ENCODE measurements at regions not wholly inside any gene's neighbourhood (a gene's known extent, or its start where the extent isn't known, plus 50 kb on each side); places are given as distances from the start of the nearest gene placed in this dataset.

DNA sequence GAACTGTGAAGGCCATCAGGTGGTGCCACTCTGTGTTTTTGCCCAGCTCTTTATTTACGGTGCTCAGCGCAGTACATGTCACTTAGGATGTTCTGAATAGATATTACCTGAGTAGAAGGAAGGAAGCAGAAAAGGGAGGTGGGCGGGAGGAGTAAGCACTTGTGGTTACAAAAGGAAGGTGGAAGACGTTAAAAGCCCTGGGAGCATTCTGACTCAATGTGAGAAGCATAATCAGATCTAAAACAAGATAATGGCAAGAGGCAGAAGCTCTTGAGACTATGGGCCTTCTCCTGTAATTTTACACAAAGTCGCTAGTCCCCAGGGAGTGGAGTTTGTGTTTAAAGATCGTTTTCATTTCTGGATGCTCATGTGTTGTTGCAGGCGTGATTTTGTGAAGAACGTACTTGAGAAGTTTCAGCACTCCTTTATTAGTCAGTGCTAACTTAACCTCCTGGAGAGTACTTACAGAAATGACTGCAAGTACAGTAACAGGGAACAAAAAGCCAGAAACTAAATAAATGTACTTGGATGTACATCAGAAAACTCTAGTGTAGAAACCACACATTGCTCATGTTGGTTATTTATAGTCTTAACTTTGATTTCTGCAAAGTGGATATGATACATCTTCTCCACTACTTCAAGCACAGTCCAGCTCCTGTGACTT lies 1523.5 kb downstream of the AACS start:
- 0 out of 2 replicates have a peak, but pooled peaks cover 6% of the 10 kb centered on the region for H3K9me3 ChIP-seq (replicated peaks)
- no peak overlapping the region for H3K27ac ChIP-seq
- no peak overlapping the region for H3K4me3 ChIP-seq
- no peaks in the 10 kb centered on the region for H3K36me3 ChIP-seq
- no peak for DNase-seq (ENCODE audit: low read depth in 1 of 2, low spot score in 2 of 2)
- no peaks in the 10 kb centered on the region for H3K27me3 ChIP-seq (replicated peaks)
- no peaks in the 10 kb centered on the region for H3K4me1 ChIP-seq (replicated peaks)

DNA sequence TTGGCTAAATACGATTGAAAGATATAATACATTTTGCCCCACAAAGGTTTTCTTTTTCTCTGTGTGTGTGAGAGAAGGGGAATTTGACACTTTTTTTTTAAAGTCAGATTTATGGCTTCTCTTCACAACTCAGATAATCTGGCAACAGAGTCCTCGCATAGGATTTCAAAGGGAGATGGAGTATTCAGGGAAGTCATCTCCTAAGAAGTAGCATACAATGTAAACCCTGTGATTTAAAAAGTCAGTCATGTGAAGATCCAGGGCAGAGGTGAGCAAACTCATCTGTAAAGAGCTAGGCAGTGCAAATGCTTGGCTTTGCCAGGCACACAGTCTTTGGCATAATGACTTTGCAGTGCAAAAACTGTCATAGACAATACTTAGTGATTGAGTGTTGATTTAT lies 1526.3 kb downstream of the AACS start:
- no peak overlapping the region for H3K27ac ChIP-seq
- no peak overlapping the region for H3K4me3 ChIP-seq
- no peaks in the 10 kb centered on the region for H3K36me3 ChIP-seq

GRCh38 chr12:126601184-126602170 lies 1536.2 kb downstream of the AACS start:
- Histone ChIP-seq H3K27me3 (replicated peaks) (no peaks in the 10 kb centered on the region), H3K4me1 (replicated peaks) (no peaks in the 10 kb centered on the region), H3K4me3 (no peak overlapping the region), H3K9me3 (replicated peaks) (0 out of 2 replicates have a peak, but pooled peaks cover 4% of the 10 kb centered on the region), H3K36me3 (no peaks in the 10 kb centered on the region), H3K27ac (no peak overlapping the region)
- no peak for DNase-seq (ENCODE audit: low read depth in 1 of 2, low spot score in 2 of 2)

More for the DNA sequence above, 1526.3 kb downstream of the AACS start:
- DNase-seq (ENCODE audit: low read depth in 1 of 2, low spot score in 2 of 2) = no peak
- Histone ChIP-seq H3K27me3 (replicated peaks) (no peaks in the 10 kb centered on the region), H3K4me1 (replicated peaks) (no peaks in the 10 kb centered on the region), H3K9me3 (replicated peaks) (0 out of 2 replicates have a peak, but pooled peaks cover under 1% of the 10 kb centered on the region)

GRCh38 chr12:126602612-126603011 lies 1537.4 kb downstream of the AACS start:
- Histone ChIP-seq H3K27ac (no peak overlapping the region), H3K4me3 (no peak overlapping the region), H3K4me1 (replicated peaks) (no peaks in the 10 kb centered on the region), H3K27me3 (replicated peaks) (no peaks in the 10 kb centered on the region), H3K9me3 (replicated peaks) (0 out of 2 replicates have a peak, but pooled peaks cover 4% of the 10 kb centered on the region), H3K36me3 (no peaks in the 10 kb centered on the region)
- DNase-seq (ENCODE audit: low read depth in 1 of 2, low spot score in 2 of 2) = no peak

DNA sequence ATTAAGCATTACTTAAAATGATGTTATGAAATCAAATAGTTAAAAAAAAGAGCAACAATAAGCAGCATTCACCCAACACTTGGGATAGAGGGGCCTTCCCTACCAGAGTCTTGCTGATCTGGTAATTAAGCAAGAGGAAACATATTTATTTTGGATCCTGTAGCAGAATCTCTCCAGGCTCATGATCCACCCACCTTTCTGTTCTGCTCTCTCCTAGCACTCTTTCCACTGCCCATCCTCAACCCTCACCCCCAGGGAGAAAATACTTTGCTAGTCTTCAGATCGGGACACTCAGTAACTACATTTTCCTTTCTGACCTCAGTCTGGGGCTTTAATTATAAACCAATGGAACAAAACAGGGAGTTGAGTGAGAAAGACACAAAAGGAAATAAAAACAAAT lies 1541.9 kb downstream of the AACS start:
- no peaks in the 10 kb centered on the region for H3K4me1 ChIP-seq (replicated peaks)

DNA sequence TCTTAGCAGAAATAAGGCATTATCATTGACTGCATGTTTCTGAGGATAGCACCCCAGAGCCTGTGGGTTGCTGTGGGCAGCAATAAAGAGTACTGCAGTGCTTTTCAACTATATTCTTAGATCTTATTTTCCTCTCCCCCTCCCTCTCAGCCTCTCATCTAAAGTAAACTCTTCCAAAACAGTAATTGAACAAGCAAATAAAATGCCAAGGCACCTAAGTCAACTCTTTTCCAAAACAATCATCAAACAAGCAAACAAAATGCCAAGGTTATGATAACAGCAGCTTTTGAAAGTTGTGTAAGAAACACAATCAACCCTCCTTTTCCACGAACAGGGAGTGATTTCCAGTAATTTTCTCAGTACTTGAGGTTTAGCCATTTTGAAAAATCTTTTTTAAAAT lies 1542.6 kb downstream of the AACS start:
- H3K9me3 ChIP-seq (replicated peaks) = 0 out of 2 replicates have a peak, but pooled peaks cover 2% of the 10 kb centered on the region
- no peak overlapping the region for H3K27ac ChIP-seq
- no peaks in the 10 kb centered on the region for H3K36me3 ChIP-seq
- no peaks in the 10 kb centered on the region for H3K27me3 ChIP-seq (replicated peaks)
- H3K4me1 ChIP-seq (replicated peaks) = no peaks in the 10 kb centered on the region
- no peak for DNase-seq (ENCODE audit: low read depth in 1 of 2, low spot score in 2 of 2)
- H3K4me3 ChIP-seq = no peak overlapping the region

More for the DNA sequence above, 1541.9 kb downstream of the AACS start:
- Histone ChIP-seq H3K27me3 (replicated peaks) (no peaks in the 10 kb centered on the region), H3K4me3 (no peak overlapping the region), H3K36me3 (no peaks in the 10 kb centered on the region), H3K27ac (no peak overlapping the region), H3K9me3 (replicated peaks) (0 out of 2 replicates have a peak, but pooled peaks cover 2% of the 10 kb centered on the region)
- DNase-seq (ENCODE audit: low read depth in 1 of 2, low spot score in 2 of 2) = no peak

- Histone ChIP-seq H3K36me3 (no peaks in the 10 kb centered on the region), H3K9me3 (replicated peaks) (peaks cover 2% of the 10 kb centered on the region; the same call in 1 of the 2 replicates), H3K27me3 (replicated peaks) (no peaks in the 10 kb centered on the region), H3K4me1 (replicated peaks) (no peaks in the 10 kb centered on the region), H3K27ac (no peak overlapping the region), H3K4me3 (no peak overlapping the region)
- DNase-seq (ENCODE audit: low read depth in 1 of 2, low spot score in 2 of 2) = no peak
Measured at GRCh38 chr12:126608607-126609175, 1543.5 kb downstream of the AACS start.

DNA sequence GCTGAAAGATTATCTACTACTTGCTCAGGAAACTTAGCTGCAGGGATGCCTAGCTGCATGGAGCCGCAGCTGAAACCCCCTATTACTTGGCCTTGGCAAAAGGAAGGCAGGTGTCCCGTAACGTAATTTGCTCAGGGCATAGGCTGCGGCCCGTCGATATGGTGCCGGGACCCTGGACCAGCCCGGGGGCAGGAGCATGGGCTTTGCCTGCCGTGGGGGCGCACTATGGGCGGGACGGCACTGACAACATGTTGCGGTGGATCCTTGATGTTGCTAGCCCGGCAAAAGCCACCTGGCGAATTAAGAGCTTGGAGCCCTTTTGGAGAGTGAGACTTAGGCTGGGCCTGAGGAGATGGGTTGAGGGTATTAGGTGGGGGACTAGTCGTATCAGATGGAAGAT lies 1551.2 kb downstream of the AACS start:
- no peaks in the 10 kb centered on the region for H3K27me3 ChIP-seq (replicated peaks)
- no peaks in the 10 kb centered on the region; the same call in 1 of the 2 replicates for H3K9me3 ChIP-seq (replicated peaks)
- no peaks in the 10 kb centered on the region for H3K36me3 ChIP-seq
- no peaks in the 10 kb centered on the region for H3K4me1 ChIP-seq (replicated peaks)
- no peak for DNase-seq (ENCODE audit: low read depth in 1 of 2, low spot score in 2 of 2)
- H3K4me3 ChIP-seq = no peak overlapping the region
- H3K27ac ChIP-seq = no peak overlapping the region

DNA sequence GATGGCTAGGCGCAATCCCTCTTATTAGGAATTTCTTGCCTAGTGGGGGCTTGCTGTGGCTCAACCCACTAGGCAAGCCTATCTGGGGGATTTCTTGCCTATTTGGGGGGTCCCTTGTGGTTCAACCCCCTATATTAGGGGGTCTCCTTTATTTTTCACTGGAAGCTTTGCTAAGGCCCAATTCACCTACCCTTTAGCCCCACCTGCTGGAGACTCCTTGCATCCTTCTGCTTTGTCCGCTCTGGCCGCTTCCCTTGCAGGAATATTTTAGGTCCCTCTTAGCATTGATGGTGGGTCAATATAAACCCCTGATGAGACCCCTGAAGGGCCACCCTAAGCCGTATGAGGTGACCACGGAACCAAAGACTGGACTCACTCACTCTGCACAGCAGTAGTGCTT lies 1552.1 kb downstream of the AACS start:
- Histone ChIP-seq H3K9me3 (replicated peaks) (no peaks in the 10 kb centered on the region; the same call in 1 of the 2 replicates), H3K36me3 (no peaks in the 10 kb centered on the region), H3K4me1 (replicated peaks) (no peaks in the 10 kb centered on the region), H3K27ac (no peak overlapping the region), H3K4me3 (no peak overlapping the region), H3K27me3 (replicated peaks) (no peaks in the 10 kb centered on the region)
- no peak for DNase-seq (ENCODE audit: low read depth in 1 of 2, low spot score in 2 of 2)

DNA sequence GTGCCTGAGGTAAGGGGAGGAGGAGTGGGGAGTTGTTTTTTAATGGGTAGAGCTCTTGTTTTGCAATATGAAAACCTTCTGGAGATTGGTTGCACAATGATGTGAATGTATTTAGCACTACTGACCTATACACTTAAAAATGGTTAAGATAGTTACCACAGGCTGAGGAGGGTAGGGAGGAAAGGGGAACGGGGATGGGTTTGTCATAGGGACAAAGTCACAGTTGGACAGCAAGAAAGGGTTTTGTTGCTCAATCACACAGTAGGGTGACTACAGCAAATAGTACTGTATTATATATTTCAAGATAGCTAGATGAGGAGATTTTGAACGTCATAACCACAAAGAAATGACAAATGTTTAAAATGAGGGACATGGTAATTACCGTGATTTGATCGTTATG lies 1562.4 kb downstream of the AACS start:
- no peaks in the 10 kb centered on the region for H3K36me3 ChIP-seq
- no peaks in the 10 kb centered on the region for H3K4me1 ChIP-seq (replicated peaks)
- H3K27ac ChIP-seq = no peak overlapping the region
- no peak for DNase-seq (ENCODE audit: low read depth in 1 of 2, low spot score in 2 of 2)
- H3K27me3 ChIP-seq (replicated peaks) = no peaks in the 10 kb centered on the region
- H3K9me3 ChIP-seq (replicated peaks) = no peaks in the 10 kb centered on the region
- H3K4me3 ChIP-seq = no peak overlapping the region

- H3K27me3 ChIP-seq (replicated peaks) = no peaks in the 10 kb centered on the region
- no peaks in the 10 kb centered on the region for H3K9me3 ChIP-seq (replicated peaks)
- H3K36me3 ChIP-seq = no peaks in the 10 kb centered on the region
- H3K4me1 ChIP-seq (replicated peaks) = no peaks in the 10 kb centered on the region
- DNase-seq (ENCODE audit: low read depth in 1 of 2, low spot score in 2 of 2) = no peak
- H3K27ac ChIP-seq = no peak overlapping the region
- no peak overlapping the region for H3K4me3 ChIP-seq
Measured at GRCh38 chr12:126636821-126637220, 1571.6 kb downstream of the AACS start.

DNA sequence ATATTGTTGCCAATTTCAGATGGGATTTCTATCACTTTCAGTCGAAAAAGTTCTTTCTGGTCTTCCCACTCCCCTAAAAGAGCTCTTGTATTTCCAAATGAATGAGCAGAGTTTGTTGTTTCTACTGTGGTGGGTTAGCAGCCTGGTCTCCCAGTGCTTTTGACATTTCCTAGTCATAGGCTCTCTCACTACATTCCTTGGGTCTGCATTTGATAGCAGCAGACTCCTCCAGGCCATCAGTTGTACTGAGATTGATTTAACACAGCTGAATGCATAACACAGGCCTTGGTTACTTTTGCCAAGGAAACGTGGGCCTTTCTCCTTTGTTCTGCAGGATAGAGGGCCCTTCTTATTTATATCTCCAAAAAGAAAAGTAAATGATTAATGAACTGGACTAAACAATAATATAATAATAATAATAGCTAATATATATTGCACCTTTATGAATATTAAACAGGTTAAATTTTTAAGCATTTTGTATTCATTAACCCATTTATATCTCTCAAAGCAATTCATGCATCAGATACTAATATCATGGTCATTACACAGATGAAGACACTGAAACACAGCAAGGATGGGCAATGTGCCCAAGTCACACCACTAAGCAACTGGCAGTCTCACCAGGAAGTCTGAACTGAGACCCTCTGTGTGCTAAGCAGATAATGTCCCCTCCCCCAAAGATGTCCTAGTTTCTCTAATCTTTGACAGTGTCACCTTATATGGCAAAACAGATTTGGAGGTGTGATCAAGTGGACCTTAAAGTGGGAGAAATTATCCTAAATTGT lies 1579.2 kb downstream of the AACS start:
- Histone ChIP-seq H3K4me1 (replicated peaks) (no peaks in the 10 kb centered on the region), H3K27ac (no peak overlapping the region), H3K27me3 (replicated peaks) (no peaks in the 10 kb centered on the region), H3K9me3 (replicated peaks) (no peaks in the 10 kb centered on the region), H3K36me3 (no peaks in the 10 kb centered on the region), H3K4me3 (no peak overlapping the region)
- DNase-seq (ENCODE audit: low read depth in 1 of 2, low spot score in 2 of 2) = no peak

GRCh38 chr12:126648074-126648473 lies 1582.8 kb downstream of the AACS start:
- H3K27me3 ChIP-seq (replicated peaks) = no peaks in the 10 kb centered on the region
- no peaks in the 10 kb centered on the region for H3K36me3 ChIP-seq
- no peaks in the 10 kb centered on the region for H3K9me3 ChIP-seq (replicated peaks)
- H3K4me3 ChIP-seq = no peak overlapping the region
- no peak overlapping the region for H3K27ac ChIP-seq
- no peak for DNase-seq (ENCODE audit: low read depth in 1 of 2, low spot score in 2 of 2)
- H3K4me1 ChIP-seq (replicated peaks) = no peaks in the 10 kb centered on the region
